ENCODE measurements at regions not wholly inside any gene's neighbourhood (a gene's known extent, or its start where the extent isn't known, plus 50 kb on each side); places are given as distances from the start of the nearest gene placed in this dataset.

DNA sequence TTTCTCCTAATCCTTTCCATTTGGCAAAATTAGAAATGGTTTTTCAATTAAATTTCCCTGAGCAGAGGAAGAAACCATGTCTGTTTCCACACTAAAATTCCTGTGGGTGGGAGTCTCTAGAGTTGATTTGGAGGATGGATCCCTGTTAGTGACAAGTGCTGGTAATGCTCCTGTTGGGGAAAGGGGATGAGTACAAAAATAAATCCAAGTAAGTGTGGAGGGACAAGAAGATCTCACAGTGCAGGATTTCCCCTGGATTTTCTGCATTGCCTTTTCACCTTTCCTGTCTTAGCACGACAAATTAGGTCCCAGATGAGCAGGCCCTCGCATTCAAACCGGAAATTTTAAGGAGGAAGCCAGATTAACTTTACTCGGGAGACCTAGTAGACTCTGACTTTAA, 107.5 kb downstream of the DAD1 start:
- Mint-ChIP-seq H3K27ac (ENCODE audit: unreplicated experiment) (no peak overlapping the region), H3K36me3 (ENCODE audit: low read depth) (no peaks in the 10 kb centered on the region), H3K9me3 (no peaks in the 10 kb centered on the region), H3K4me1 (peaks cover 10% of the 10 kb centered on the region), H3K4me3 (no peak overlapping the region), H3K27me3 (ENCODE audit: low read depth) (peaks cover 19% of the 10 kb centered on the region)
- TF ChIP-seq, protein P1, sequence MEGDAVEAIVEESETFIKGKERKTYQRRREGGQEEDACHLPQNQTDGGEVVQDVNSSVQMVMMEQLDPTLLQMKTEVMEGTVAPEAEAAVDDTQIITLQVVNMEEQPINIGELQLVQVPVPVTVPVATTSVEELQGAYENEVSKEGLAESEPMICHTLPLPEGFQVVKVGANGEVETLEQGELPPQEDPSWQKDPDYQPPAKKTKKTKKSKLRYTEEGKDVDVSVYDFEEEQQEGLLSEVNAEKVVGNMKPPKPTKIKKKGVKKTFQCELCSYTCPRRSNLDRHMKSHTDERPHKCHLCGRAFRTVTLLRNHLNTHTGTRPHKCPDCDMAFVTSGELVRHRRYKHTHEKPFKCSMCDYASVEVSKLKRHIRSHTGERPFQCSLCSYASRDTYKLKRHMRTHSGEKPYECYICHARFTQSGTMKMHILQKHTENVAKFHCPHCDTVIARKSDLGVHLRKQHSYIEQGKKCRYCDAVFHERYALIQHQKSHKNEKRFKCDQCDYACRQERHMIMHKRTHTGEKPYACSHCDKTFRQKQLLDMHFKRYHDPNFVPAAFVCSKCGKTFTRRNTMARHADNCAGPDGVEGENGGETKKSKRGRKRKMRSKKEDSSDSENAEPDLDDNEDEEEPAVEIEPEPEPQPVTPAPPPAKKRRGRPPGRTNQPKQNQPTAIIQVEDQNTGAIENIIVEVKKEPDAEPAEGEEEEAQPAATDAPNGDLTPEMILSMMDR (conservative IDR thresholded peaks at IDR 0.05), result no peak
- no peak for DNase-seq (ENCODE audit: low read depth, low spot score)

DNA sequence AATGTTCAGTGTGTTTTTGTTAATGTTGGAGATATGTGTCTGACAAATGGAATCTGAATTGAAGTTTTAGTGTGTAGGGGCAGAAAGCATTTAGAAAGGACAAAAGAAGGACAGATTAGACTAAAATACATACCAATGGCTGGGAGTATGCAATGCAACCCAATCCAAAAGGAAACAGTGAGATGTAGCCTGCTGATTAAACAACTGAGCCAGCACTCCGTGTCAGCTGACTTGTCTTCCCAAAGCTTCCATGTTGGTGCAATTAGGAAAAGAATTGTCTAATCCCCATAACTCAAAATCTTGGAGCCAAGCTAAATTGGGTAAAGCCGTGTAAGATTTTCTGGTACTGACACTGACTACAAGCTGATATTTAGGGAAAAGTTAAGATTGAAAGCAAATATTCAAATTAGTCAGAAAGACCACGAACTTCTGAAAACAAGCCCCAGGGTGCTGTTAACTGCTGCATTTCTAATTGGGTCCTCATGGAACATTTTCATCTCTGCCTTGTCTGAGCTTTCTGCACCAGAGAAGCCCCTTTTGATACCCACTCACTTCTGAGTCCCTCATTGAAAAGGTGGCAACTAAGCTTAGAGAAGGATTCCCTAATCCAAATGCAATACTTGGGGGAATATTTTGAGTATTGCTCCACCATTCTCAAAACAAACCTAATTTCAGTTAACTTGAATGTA, 109.1 kb downstream of the DAD1 start:
- TF ChIP-seq, protein P1 (conservative IDR thresholded peaks at IDR 0.05), result no peak
- Mint-ChIP-seq H3K9me3 (no peaks in the 10 kb centered on the region), H3K4me3 (no peak overlapping the region), H3K4me1 (peaks cover 10% of the 10 kb centered on the region), H3K36me3 (ENCODE audit: low read depth) (no peaks in the 10 kb centered on the region), H3K27ac (ENCODE audit: unreplicated experiment) (no peak overlapping the region), H3K27me3 (ENCODE audit: low read depth) (peaks cover 28% of the 10 kb centered on the region)
- DNase-seq (ENCODE audit: low read depth, low spot score), result no peak

DNA sequence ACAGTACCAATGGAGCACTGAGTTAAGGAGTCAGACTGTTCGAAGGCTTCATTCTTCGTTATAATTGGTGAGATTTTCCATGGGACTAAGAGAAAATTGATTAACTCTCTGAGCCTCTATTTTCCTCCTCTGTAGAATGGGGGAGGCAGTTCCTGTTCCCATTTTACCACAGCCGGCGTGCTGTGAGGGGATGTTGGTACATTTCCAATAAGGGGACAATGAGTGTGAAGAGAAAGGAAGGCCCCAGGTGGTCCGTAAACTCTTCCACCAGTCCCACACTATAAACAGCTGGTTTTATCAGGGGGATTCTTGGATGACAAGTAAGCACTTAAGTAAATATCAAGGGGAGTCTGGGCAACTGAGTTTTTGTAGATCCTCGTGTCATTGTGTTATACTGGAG, 109.9 kb downstream of the DAD1 start:
- H3K27me3 Mint-ChIP-seq (ENCODE audit: low read depth), result peaks cover 28% of the 10 kb centered on the region
- H3K36me3 Mint-ChIP-seq (ENCODE audit: low read depth), result no peaks in the 10 kb centered on the region
- TF ChIP-seq, protein P1 (conservative IDR thresholded peaks at IDR 0.05), result no peak
- H3K4me1 Mint-ChIP-seq, result peaks cover 10% of the 10 kb centered on the region
- no peak overlapping the region for H3K27ac Mint-ChIP-seq (ENCODE audit: unreplicated experiment)
- H3K4me3 Mint-ChIP-seq, result no peak overlapping the region
- no peak for DNase-seq (ENCODE audit: low read depth, low spot score)
- H3K9me3 Mint-ChIP-seq, result no peaks in the 10 kb centered on the region

DNA sequence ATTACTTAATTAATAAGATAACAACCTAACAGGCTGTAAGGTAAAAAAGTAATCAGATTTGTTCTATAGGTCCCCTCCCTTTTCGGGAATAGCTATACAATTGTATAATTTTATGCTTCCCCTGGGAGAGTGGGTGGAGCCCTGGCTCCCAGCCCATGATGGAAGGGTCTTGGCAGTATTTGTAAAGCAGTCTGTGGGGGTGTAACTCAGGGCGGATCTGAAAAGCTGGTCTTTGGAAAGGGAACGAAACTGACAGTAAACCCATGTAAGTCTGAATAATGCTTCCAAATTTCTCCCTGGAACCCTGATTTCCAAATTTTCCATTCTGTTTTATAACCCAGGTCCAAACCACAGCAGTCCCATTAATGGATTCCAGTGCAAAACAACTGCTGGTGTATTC, 110.4 kb downstream of the DAD1 start:
- no peaks in the 10 kb centered on the region for H3K9me3 Mint-ChIP-seq
- peaks cover 10% of the 10 kb centered on the region for H3K4me1 Mint-ChIP-seq
- TF ChIP-seq, protein P1 (conservative IDR thresholded peaks at IDR 0.05), result no peak
- no peak overlapping the region for H3K4me3 Mint-ChIP-seq
- H3K27ac Mint-ChIP-seq (ENCODE audit: unreplicated experiment), result no peak overlapping the region
- no peak for DNase-seq (ENCODE audit: low read depth, low spot score)
- peaks cover 28% of the 10 kb centered on the region for H3K27me3 Mint-ChIP-seq (ENCODE audit: low read depth)
- H3K36me3 Mint-ChIP-seq (ENCODE audit: low read depth), result no peaks in the 10 kb centered on the region

DNA sequence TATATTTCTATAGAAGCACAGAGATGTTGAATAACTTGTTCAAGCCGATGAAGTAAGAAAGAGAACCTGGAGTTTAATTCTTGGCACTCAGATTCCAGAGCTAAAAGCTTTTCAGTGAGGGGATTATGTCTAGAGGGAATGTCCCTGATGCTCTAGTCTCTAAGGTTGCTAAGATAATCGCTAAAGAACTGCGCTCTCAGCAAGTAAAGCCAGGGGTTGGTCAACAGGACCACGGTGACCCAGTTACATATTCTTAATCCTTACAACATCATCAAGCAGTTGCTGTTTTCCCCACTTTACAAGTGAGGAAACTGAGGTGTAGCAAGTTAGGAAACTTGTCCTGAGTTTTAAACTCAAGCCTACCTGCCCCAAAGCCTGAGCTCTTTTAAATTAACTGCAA, 110.8 kb downstream of the DAD1 start:
- Mint-ChIP-seq H3K27me3 (ENCODE audit: low read depth) (peaks cover 28% of the 10 kb centered on the region), H3K27ac (ENCODE audit: unreplicated experiment) (no peak overlapping the region), H3K4me1 (peaks cover 10% of the 10 kb centered on the region), H3K36me3 (ENCODE audit: low read depth) (no peaks in the 10 kb centered on the region), H3K9me3 (no peaks in the 10 kb centered on the region), H3K4me3 (no peak overlapping the region)
- no peak for DNase-seq (ENCODE audit: low read depth, low spot score)
- TF ChIP-seq, protein P1 (conservative IDR thresholded peaks at IDR 0.05), result no peak

All from neural crest cell (in vitro differentiated cells).